ENCODE measurements at regions not wholly inside any gene's neighbourhood (a gene's known extent, or its start where the extent isn't known, plus 50 kb on each side); places are given as distances from the start of the nearest gene placed in this dataset.
"Not testable (repeated sequence)": the region's sequence is repeated elsewhere in the genome, so short reads cannot be mapped to it uniquely, and the experiment has no call there.

- Histone ChIP-seq H3K27me3 (ENCODE audit: low read depth, low read length) (no peaks in the 10 kb centered on the region), H3K79me2 (ENCODE audit: low read length) (no peaks in the 10 kb centered on the region), H3K9me3 (ENCODE audit: insufficient read depth, low read length) (no peaks in the 10 kb centered on the region), H3K4me3 (ENCODE audit: low read length) (no peak overlapping the region), H3K36me3 (replicated peaks; ENCODE audit: low read depth, low read length) (no peaks in the 10 kb centered on the region), H2AFZ (ENCODE audit: low read depth, low read length) (no peak overlapping the region), H3K4me2 (ENCODE audit: low read length) (no peak overlapping the region), H3K9ac (ENCODE audit: low read length) (no peak overlapping the region), H4K20me1 (ENCODE audit: insufficient read depth, low read length) (no peaks in the 10 kb centered on the region), H3K27ac (ENCODE audit: low read length) (no peak overlapping the region), H3K4me1 (ENCODE audit: low read length) (no peaks in the 10 kb centered on the region)
- TF ChIP-seq, protein P1, sequence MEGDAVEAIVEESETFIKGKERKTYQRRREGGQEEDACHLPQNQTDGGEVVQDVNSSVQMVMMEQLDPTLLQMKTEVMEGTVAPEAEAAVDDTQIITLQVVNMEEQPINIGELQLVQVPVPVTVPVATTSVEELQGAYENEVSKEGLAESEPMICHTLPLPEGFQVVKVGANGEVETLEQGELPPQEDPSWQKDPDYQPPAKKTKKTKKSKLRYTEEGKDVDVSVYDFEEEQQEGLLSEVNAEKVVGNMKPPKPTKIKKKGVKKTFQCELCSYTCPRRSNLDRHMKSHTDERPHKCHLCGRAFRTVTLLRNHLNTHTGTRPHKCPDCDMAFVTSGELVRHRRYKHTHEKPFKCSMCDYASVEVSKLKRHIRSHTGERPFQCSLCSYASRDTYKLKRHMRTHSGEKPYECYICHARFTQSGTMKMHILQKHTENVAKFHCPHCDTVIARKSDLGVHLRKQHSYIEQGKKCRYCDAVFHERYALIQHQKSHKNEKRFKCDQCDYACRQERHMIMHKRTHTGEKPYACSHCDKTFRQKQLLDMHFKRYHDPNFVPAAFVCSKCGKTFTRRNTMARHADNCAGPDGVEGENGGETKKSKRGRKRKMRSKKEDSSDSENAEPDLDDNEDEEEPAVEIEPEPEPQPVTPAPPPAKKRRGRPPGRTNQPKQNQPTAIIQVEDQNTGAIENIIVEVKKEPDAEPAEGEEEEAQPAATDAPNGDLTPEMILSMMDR (IDR thresholded peaks at IDR 0.05; ENCODE audit: low read depth, low read length), result no peak
- TF ChIP-seq EZH2phosphoT487 (IDR thresholded peaks at IDR 0.05; ENCODE audit: low read depth), result no peak
Measured at GRCh38 chr2:193373120-193373519, 1178.4 kb upstream of the TMEFF2 start.

DNA sequence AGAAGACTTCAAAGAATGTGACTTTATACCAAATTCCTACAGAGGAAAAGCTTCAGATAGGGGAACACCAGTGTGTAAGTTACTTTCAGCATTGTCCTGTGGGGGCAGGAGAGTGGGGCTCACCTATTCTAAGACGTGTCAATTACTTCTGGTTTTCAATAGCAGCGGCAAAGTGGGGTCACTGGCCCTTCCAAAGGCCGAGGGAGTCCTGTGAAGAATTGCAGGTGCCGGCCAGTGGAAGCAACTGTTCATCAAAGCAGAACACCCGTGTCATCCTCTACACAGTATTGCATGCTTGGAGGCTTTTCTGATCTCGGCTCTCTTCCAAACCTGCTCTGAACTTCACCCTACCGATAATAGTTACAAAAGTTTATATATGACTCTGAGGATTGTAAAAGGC lies 1176.5 kb upstream of the TMEFF2 start:
- Histone ChIP-seq H3K9ac (ENCODE audit: low read length) (no peak overlapping the region), H3K36me3 (replicated peaks; ENCODE audit: low read depth, low read length) (no peaks in the 10 kb centered on the region), H4K20me1 (ENCODE audit: insufficient read depth, low read length) (no peaks in the 10 kb centered on the region), H3K27ac (ENCODE audit: low read length) (no peak overlapping the region), H3K4me1 (ENCODE audit: low read length) (no peaks in the 10 kb centered on the region), H3K79me2 (ENCODE audit: low read length) (no peaks in the 10 kb centered on the region), H2AFZ (ENCODE audit: low read depth, low read length) (0 out of 2 replicates have a peak overlapping the region, but pooled peaks have one; percentile 15), H3K4me2 (ENCODE audit: low read length) (no peak overlapping the region), H3K9me3 (ENCODE audit: insufficient read depth, low read length) (no peaks in the 10 kb centered on the region), H3K27me3 (ENCODE audit: low read depth, low read length) (no peaks in the 10 kb centered on the region), H3K4me3 (ENCODE audit: low read length) (no peak overlapping the region)
- no peak for TF ChIP-seq EZH2phosphoT487 (IDR thresholded peaks at IDR 0.05; ENCODE audit: low read depth)
- TF ChIP-seq, protein P1 (IDR thresholded peaks at IDR 0.05; ENCODE audit: low read depth, low read length), result no peak

DNA sequence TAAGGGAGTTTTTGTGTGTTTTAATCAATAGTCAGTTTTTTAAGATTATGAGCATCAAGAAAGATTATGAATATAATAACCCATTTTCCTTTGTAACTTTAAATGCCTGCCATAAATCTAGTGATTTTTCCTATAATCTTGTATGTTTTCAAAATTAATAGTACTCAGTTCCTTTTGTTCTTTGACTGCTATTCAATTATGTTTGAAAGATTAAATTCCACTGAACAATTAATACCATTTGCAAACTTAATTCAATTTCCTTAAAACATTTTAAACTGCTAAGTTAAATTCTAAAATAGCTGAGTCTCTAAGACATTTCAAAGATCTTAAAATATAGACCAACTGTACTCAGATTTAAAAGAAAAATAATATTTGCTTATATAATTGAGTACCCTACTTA lies 1173.9 kb upstream of the TMEFF2 start:
- no peaks in the 10 kb centered on the region for H3K79me2 ChIP-seq (ENCODE audit: low read length)
- H2AFZ ChIP-seq (ENCODE audit: low read depth, low read length), result no peak overlapping the region; the same call in 1 of the 2 replicates
- H3K4me3 ChIP-seq (ENCODE audit: low read length), result no peak overlapping the region
- H3K9me3 ChIP-seq (ENCODE audit: insufficient read depth, low read length), result no peaks in the 10 kb centered on the region
- H3K4me2 ChIP-seq (ENCODE audit: low read length), result no peak overlapping the region
- TF ChIP-seq EZH2phosphoT487 (IDR thresholded peaks at IDR 0.05; ENCODE audit: low read depth), result no peak
- TF ChIP-seq, protein P1 (IDR thresholded peaks at IDR 0.05; ENCODE audit: low read depth, low read length), result no peak
- H3K27me3 ChIP-seq (ENCODE audit: low read depth, low read length), result no peaks in the 10 kb centered on the region
- no peak overlapping the region for H3K27ac ChIP-seq (ENCODE audit: low read length)
- H4K20me1 ChIP-seq (ENCODE audit: insufficient read depth, low read length), result no peaks in the 10 kb centered on the region
- H3K4me1 ChIP-seq (ENCODE audit: low read length), result no peaks in the 10 kb centered on the region
- no peaks in the 10 kb centered on the region for H3K36me3 ChIP-seq (replicated peaks; ENCODE audit: low read depth, low read length)
- H3K9ac ChIP-seq (ENCODE audit: low read length), result no peak overlapping the region

DNA sequence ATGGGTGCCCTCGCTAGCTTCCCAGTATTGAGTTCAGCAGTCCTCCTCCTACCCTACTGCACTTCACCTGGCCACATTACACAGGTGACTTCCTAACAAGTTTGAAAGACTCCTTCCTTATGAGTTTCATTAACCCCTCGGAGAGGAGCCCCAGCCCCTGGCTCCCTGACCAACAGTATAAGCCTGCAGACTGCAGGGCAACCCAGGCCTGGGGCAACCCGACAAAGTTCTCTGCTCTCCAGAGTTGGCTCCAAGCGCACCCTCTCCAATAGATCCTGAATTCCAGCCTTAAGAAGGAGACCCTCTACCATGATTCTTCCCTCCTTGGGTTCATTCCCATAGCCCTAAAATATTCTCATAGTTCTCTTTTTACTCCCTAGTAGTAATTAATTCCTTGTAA lies 1162.8 kb upstream of the TMEFF2 start:
- TF ChIP-seq EZH2phosphoT487 (IDR thresholded peaks at IDR 0.05; ENCODE audit: low read depth), result no peak
- TF ChIP-seq, protein P1 (IDR thresholded peaks at IDR 0.05; ENCODE audit: low read depth, low read length), result no peak
- Histone ChIP-seq H3K4me2 (ENCODE audit: low read length) (no peak overlapping the region), H3K36me3 (replicated peaks; ENCODE audit: low read depth, low read length) (no peaks in the 10 kb centered on the region), H3K27ac (ENCODE audit: low read length) (no peak overlapping the region), H3K4me3 (ENCODE audit: low read length) (no peak overlapping the region), H3K79me2 (ENCODE audit: low read length) (no peaks in the 10 kb centered on the region), H3K4me1 (ENCODE audit: low read length) (no peaks in the 10 kb centered on the region), H3K27me3 (ENCODE audit: low read depth, low read length) (no peaks in the 10 kb centered on the region), H2AFZ (ENCODE audit: low read depth, low read length) (no peak overlapping the region), H3K9me3 (ENCODE audit: insufficient read depth, low read length) (no peaks in the 10 kb centered on the region), H4K20me1 (ENCODE audit: insufficient read depth, low read length) (no peaks in the 10 kb centered on the region), H3K9ac (ENCODE audit: low read length) (no peak overlapping the region)

DNA sequence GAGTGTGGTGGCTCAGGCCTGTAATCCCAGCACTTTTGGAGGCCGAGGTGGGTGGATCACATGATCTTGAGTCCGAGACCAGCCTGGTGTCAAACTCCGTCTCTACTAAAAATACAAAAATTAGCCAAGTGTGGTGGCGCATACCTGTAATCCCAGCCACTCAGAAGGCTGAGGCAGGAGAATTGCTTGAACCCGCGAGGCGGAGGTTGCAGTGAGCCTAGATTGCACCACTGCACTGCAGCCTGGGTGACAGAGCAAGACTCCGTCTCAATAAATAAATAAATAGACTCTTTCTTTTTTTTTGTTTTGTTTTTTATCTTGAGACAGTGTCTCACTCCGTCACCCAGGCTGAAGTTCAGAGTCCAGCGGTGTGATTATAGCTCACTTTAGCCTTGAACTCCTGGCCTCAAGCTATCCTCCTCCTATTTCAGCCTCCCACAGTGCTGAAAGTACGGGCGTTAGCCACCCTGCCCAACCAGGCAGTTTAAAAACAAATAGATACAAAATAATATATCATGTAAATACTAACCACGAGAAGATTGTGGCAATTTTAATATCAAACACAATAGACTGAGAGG lies 1158.0 kb upstream of the TMEFF2 start:
- not testable (repeated sequence) for H3K9ac ChIP-seq (ENCODE audit: low read length); H3K9me3 ChIP-seq (ENCODE audit: insufficient read depth, low read length); H3K4me1 ChIP-seq (ENCODE audit: low read length); H3K36me3 ChIP-seq (replicated peaks; ENCODE audit: low read depth, low read length); H3K4me2 ChIP-seq (ENCODE audit: low read length); H3K4me3 ChIP-seq (ENCODE audit: low read length); H2AFZ ChIP-seq (ENCODE audit: low read depth, low read length); H3K27me3 ChIP-seq (ENCODE audit: low read depth, low read length); H4K20me1 ChIP-seq (ENCODE audit: insufficient read depth, low read length); H3K79me2 ChIP-seq (ENCODE audit: low read length); H3K27ac ChIP-seq (ENCODE audit: low read length)
